ENCODE measurements at regions not wholly inside any gene's neighbourhood (a gene's known extent, or its start where the extent isn't known, plus 50 kb on each side); places are given as distances from the start of the nearest gene placed in this dataset.

- FAIRE-seq (no peak), DNase-seq (ENCODE audit: low spot score) (no peak)
Observed at GRCh38 chr20:48190757-48191156, 405.5 kb upstream of the SULF2 start.

- DNase-seq (ENCODE audit: low spot score) (peak; percentile 58), FAIRE-seq (peak; percentile 32)
Observed at GRCh38 chr20:48189181-48189580, 403.9 kb upstream of the SULF2 start.

DNA sequence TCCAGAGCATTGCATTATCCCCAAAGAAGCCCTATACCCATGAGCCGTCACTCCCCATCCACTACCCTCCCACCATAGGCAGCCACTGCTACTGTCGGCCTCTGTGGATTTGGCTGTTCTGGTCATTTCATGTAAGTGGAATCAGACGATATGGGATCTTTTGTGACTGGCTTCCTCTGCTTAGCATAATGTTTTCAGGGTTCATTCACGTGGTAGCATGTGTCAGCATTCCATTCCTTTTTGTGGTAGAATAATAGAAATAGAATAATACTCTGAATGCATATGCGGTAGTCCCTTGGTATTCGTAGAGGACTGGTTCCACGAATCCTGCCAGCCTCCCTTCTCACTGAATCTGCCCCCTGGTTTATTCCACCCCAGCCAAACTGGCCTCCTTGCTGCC, 402.6 kb upstream of the SULF2 start:
- DNase-seq (ENCODE audit: low spot score), result no peak
- FAIRE-seq, result no peak

- FAIRE-seq (peak; percentile 63), DNase-seq (ENCODE audit: low spot score) (peak; percentile 30)
Observed at GRCh38 chr20:48186915-48187314, 401.6 kb upstream of the SULF2 start.

GRCh38 chr20:48186447-48186846, 401.2 kb upstream of the SULF2 start:
- FAIRE-seq, result peak; percentile 62
- DNase-seq (ENCODE audit: low spot score), result peak; percentile 53

DNA sequence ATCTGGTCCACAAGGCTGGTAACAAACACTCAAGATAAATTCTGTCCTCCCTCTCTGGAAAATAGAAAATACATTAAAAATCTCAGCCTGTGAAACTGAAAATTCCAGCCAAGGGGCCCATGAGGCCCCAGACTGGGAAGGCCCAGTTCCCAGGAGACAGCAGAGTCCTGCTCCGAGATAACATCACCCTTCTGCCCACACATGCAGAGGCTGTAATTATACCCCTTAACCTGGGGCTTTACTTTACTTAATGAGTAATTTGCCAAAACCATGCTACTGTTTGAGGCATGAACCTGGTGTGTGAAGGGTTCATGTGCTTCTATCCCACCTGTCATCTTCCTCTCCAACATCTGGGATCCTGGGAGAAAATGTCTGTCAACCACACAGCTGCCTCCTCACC, 398.9 kb upstream of the SULF2 start:
- no peak for FAIRE-seq
- DNase-seq (ENCODE audit: low spot score), result no peak

- FAIRE-seq, result no peak
- peak; percentile 30 for DNase-seq (ENCODE audit: low spot score)
Observed at GRCh38 chr20:48181261-48181935, 396.1 kb upstream of the SULF2 start.

GRCh38 chr20:48180618-48181017, 395.3 kb upstream of the SULF2 start:
- DNase-seq (ENCODE audit: low spot score) (peak; percentile 28), FAIRE-seq (no peak)

GRCh38 chr20:48180024-48180423, 394.7 kb upstream of the SULF2 start:
- DNase-seq (ENCODE audit: low spot score), result peak; percentile 80
- FAIRE-seq, result no peak

GRCh38 chr20:48178633-48179032, 393.4 kb upstream of the SULF2 start:
- DNase-seq (ENCODE audit: low spot score), result no peak
- FAIRE-seq, result no peak

- FAIRE-seq, result no peak
- no peak for DNase-seq (ENCODE audit: low spot score)
Observed at GRCh38 chr20:48177058-48177457, 391.8 kb upstream of the SULF2 start.

GRCh38 chr20:48176139-48176538, 390.9 kb upstream of the SULF2 start:
- no peak for FAIRE-seq

DNA sequence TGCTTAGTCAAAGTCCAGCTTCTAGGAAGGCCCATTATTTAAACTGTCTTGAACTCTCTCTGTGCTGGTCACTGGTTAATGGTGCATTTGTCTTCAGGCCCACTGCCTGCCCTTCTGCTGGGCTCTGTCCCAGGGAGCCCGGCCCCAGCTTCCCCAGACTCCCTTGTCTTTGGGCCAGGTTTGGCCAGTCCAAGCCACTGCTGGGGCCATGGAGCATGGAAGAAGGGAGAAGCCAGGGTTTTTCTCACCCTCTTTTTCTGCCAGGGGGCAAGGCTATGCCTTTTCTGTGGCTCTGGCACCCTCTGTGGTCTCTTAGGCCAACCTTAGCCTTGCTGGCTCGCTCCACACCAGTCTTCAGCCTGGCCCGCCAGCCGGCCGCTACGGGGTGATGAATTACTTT, 390.0 kb upstream of the SULF2 start:
- FAIRE-seq (no peak), DNase-seq (ENCODE audit: low spot score) (no peak)

More at GRCh38 chr20:48176139-48176538, 390.9 kb upstream of the SULF2 start:
- no peak for DNase-seq (ENCODE audit: low spot score)

- no peak for FAIRE-seq
- DNase-seq (ENCODE audit: low spot score), result no peak
Observed at GRCh38 chr20:48172357-48172702, 387.0 kb upstream of the SULF2 start.

DNA sequence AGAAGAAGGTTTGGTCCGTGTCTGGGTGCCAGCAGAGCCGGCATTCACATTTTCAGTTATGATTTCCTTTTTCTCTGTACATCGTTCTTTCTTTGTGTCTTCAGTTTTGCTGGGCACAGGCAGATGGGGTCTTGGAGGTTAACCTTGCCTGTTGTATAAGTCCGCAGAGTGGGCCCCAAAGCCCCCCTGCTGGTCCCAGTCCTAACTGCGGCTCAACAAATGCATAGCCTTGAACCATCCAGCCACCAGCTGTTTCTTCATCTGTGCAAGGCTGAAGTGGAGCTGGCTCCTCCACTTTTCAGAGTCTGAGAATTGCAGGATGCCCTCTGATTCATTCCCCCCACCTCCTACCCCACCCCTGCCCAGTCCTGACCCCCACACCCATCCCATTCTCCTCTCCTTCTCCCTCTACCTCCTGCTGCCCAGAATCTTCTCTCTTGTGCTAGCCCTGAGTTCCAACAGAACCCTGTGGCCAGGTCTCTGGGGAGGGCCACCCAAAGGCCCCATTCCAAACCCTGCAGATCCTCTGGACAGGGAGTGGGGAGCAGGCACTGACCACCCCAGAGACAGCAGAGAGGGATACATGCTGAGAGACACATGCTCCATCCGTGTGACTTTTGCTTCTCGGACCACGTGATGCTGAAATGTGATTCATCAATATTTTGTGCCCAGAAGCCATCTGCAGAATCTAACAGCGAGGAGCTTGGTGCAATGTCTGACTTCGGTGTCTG, 386.5 kb upstream of the SULF2 start:
- DNase-seq (ENCODE audit: low spot score) (no peak), FAIRE-seq (no peak)

- DNase-seq (ENCODE audit: low spot score) (no peak), FAIRE-seq (no peak)
Observed at GRCh38 chr20:48171071-48171470, 385.8 kb upstream of the SULF2 start.

DNA sequence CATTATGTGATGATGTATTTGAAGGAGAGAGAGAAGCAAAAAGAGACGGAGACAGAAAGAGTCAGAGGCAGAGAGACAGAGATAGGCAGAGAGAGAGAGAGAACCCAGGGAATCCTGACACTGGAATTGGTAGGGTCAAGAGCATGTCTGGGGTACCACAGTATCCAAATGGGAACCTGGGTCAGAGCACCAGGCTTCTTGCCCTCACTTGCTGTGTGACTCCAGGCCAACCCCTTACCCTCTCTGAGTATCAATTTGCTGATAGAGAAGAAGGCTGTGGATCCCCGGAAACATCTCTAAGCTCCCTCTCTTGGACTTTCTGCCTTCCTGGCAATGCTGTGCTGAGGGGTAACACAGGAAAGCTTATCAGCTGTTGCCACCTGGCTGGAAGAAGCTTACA, 385.3 kb upstream of the SULF2 start:
- FAIRE-seq, result no peak
- DNase-seq (ENCODE audit: low spot score), result no peak

- DNase-seq (ENCODE audit: low spot score) (no peak), FAIRE-seq (peak; percentile 50)
Observed at GRCh38 chr20:48169650-48170225, 384.5 kb upstream of the SULF2 start.

- FAIRE-seq, result no peak
Observed at GRCh38 chr20:48166082-48166835, 381.0 kb upstream of the SULF2 start.

DNA sequence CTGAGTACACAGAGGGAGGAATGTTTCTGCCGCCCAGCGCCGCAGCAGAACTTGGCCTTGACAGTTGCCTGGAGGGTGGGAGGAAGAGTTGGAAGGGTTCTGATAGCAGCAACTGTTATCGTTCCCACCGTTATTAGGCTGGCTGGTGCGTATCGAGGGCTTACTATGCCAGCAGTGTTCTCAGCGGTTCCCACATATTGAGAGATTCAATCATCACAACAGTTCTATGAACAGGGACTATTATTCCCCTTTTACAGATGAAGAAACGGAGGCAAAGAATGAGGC, 380.1 kb upstream of the SULF2 start:
- DNase-seq (ENCODE audit: low spot score) (no peak), FAIRE-seq (no peak)

More at GRCh38 chr20:48166082-48166835, 381.0 kb upstream of the SULF2 start:
- DNase-seq (ENCODE audit: low spot score), result no peak

DNA sequence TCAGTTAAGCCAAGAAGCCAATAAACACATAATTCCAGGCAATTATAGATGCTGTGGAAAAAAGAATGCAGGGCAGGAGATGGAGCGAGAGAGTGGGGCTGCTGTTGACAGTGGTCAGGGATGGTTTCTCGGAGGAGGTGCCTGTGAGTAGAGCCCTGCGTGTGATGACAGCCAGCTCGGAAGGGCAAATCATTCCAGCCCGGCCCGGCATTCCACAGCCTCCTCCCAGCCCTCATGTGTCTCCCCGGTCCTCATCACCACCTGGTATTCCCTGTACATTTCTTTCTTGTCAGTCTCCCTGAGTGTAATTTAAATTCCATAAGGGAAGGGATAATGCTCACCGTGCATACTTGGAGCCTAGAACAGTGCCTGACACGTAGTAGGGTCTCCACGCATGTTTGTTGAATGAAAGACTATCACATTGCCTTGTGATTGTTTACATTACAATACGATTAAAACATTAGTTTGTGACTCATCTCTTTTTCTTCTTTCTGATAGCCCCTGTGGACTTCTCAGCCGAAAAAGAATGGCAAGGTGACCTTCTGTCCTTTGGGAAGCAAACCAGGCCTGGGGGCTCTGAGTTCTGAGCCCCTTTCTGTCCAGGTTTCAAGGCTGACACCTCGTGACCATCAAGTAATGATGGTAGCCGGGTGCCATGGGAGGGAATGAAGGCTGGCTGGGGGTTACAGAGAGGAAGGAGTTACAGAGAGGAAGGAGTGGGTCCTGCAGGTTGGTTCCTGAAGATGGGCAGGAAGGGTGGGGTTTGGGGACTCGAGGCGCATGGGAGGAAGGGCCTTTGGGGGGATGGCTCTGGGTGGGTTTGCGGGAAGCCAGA, 379.5 kb upstream of the SULF2 start:
- no peak for FAIRE-seq
- DNase-seq (ENCODE audit: low spot score), result no peak

Data from urothelium cell line (cell line).